ENCODE measurements at regions not wholly inside any gene's neighbourhood (a gene's known extent, or its start where the extent isn't known, plus 50 kb on each side); places are given as distances from the start of the nearest gene placed in this dataset.

DNA sequence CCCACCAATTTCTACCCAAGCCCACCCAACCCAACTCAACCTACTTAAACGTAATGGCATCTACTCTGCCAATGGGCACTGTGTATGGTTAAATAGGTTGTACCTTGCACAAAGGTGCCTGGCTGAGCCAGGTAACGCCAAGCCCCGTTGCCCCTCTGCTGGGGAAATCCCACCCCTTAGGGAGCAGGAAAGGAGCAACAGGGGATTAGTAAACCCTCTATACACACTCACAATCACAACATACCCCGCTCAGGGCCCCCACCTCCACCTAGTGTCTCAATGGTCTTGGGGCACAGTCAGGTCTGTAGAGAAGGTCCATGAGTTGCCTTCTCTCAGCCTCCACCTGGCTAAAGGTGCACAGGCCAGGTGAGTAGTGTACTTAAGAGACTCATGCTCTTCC, 74.3 kb upstream of the PCBD1 start:
- DNase-seq, result no peak
- H3K4me1 ChIP-seq, result no peaks in the 10 kb centered on the region
- TF ChIP-seq, protein P1, sequence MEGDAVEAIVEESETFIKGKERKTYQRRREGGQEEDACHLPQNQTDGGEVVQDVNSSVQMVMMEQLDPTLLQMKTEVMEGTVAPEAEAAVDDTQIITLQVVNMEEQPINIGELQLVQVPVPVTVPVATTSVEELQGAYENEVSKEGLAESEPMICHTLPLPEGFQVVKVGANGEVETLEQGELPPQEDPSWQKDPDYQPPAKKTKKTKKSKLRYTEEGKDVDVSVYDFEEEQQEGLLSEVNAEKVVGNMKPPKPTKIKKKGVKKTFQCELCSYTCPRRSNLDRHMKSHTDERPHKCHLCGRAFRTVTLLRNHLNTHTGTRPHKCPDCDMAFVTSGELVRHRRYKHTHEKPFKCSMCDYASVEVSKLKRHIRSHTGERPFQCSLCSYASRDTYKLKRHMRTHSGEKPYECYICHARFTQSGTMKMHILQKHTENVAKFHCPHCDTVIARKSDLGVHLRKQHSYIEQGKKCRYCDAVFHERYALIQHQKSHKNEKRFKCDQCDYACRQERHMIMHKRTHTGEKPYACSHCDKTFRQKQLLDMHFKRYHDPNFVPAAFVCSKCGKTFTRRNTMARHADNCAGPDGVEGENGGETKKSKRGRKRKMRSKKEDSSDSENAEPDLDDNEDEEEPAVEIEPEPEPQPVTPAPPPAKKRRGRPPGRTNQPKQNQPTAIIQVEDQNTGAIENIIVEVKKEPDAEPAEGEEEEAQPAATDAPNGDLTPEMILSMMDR (IDR thresholded peaks at IDR 0.05), result no peak
- no peak overlapping the region for H3K4me3 ChIP-seq
- no peak overlapping the region for H3K27ac ChIP-seq
- intact Hi-C loops (cut with DNase I; ENCODE audit: low total_unique reads), result no loop called here
- H3K36me3 ChIP-seq, result no peaks in the 10 kb centered on the region
- H3K9me3 ChIP-seq, result no peaks in the 10 kb centered on the region
- peaks cover 0 to 22% of the 10 kb centered on the region in 2 donors for H3K27me3 ChIP-seq

DNA sequence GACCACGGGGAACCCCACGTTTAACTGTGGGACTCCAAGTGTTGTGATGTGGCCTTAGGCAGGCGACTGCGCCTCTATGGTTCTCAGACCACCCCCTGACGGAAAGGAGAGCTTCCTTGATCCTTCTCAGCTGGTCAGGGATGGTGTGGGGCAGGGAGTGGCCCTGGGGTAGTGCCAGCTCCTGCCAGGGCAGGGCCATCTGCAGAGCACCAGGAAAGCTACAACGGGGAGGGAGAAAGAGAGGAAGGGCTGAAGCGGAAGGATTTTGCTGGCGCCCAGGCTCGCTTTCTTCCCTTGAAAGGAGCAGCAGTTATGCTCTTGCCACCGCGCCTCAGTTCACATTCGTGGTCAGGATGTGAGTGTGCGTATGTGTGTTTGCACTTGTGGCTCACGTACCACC, 74.9 kb upstream of the PCBD1 start:
- H3K36me3 ChIP-seq, result no peaks in the 10 kb centered on the region
- peaks cover 0 to 18% of the 10 kb centered on the region in 2 donors for H3K27me3 ChIP-seq
- TF ChIP-seq, protein P1 (IDR thresholded peaks at IDR 0.05), result no peak
- no peaks in the 10 kb centered on the region for H3K4me1 ChIP-seq
- no peak overlapping the region for H3K27ac ChIP-seq
- intact Hi-C loops (cut with DNase I; ENCODE audit: low total_unique reads), result no loop called here
- no peaks in the 10 kb centered on the region for H3K9me3 ChIP-seq
- DNase-seq, result no peak
- H3K4me3 ChIP-seq, result no peak overlapping the region

DNA sequence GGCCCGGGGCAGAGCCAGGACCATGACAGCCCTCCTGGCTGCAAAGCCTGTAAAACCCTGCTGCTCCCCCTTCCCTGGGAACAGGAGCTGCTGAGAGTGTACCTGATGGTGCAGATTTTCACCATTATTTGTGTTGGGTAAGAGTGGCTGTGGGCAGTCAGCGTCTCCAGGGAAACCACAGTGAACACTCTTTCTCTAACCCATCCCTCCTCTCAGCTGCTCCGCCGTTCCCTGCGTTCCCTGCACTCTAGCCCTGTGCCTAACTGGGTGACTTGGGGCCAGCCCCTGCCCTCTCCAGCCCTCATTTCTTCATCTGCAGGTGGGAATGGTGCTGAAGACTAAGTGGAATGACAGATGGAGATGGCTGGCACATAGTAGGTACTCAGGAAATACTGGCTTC, 75.9 kb upstream of the PCBD1 start:
- peaks cover 0 to 18% of the 10 kb centered on the region in 2 donors for H3K27me3 ChIP-seq
- H3K36me3 ChIP-seq, result no peaks in the 10 kb centered on the region
- intact Hi-C loops (cut with DNase I; ENCODE audit: low total_unique reads), result no loop called here
- no peaks in the 10 kb centered on the region for H3K9me3 ChIP-seq
- DNase-seq, result no peak
- H3K4me1 ChIP-seq, result no peaks in the 10 kb centered on the region
- H3K4me3 ChIP-seq, result no peak overlapping the region
- no peak overlapping the region for H3K27ac ChIP-seq
- TF ChIP-seq, protein P1 (IDR thresholded peaks at IDR 0.05), result no peak

DNA sequence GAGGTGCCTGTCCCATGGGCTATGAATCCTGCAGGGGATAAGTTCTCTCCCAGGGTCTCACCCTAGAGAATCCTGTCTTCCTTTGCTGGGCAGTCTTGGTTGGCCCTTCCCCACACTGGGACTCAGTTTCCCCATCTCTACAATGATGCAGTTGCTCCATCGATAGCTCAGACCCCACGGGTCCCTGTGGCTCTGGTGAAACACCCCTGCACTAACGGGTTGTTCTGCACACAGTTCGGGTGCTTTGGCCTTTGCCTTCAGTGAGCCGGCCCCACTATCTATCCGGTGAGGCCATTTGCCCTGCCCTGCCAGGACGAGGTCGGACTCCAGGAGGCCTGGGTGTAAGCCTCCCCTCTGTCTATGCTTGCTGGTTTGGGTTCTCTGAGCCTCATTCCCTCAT, 76.5 kb upstream of the PCBD1 start:
- intact Hi-C loops (cut with DNase I; ENCODE audit: low total_unique reads), result no loop called here
- no peaks in the 10 kb centered on the region for H3K4me1 ChIP-seq
- H3K4me3 ChIP-seq, result no peak overlapping the region
- TF ChIP-seq, protein P1 (IDR thresholded peaks at IDR 0.05), result no peak
- H3K27ac ChIP-seq, result no peak overlapping the region
- no peak for DNase-seq
- no peaks in the 10 kb centered on the region for H3K36me3 ChIP-seq
- H3K27me3 ChIP-seq, result peaks cover 0 to 18% of the 10 kb centered on the region in 2 donors
- no peaks in the 10 kb centered on the region for H3K9me3 ChIP-seq

DNA sequence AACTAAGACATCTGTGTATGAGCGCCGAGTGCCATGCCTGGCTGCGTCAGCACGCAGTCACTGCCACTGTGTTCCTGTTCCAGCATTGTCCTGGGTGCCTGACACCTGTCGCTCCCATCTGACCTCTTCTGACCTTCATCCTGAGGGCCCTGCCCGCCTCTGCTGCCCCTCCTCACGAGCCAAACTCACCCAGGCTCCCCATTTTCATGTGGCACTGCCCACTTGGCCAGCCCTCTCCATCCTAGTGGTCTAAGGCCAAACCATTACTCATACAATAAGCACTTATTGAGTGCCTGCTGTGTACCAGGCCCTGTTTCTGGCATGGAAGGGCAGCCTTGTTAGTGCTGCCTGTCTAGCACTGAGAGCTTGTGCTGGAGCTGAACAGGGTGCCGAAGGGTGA, 77.2 kb upstream of the PCBD1 start:
- DNase-seq, result no peak
- TF ChIP-seq, protein P1 (IDR thresholded peaks at IDR 0.05), result no peak
- Histone ChIP-seq H3K36me3 (no peaks in the 10 kb centered on the region), H3K4me1 (no peaks in the 10 kb centered on the region), H3K27me3 (peaks cover 0 to 18% of the 10 kb centered on the region in 2 donors), H3K27ac (no peak overlapping the region), H3K9me3 (no peaks in the 10 kb centered on the region), H3K4me3 (no peak overlapping the region)
- intact Hi-C loops (cut with DNase I; ENCODE audit: low total_unique reads), result no loop called here
